Keratinocyte (primary cell): ENCODE measurements at regions not wholly inside any gene's neighbourhood (a gene's known extent, or its start where the extent isn't known, plus 50 kb on each side); places are given as distances from the start of the nearest gene placed in this dataset.
A peak's percentile ranks its signal among the peaks of the same experiment; 100 is the strongest.
"Not testable (repeated sequence)": the region's sequence is repeated elsewhere in the genome, so short reads cannot be mapped to it uniquely, and the experiment has no call there.

Experiments used
- DNase-seq: peaks from one replicate; pipeline ENCODE4 v3.0.0-alpha.2; 2011; ENCODE audit warnings: low read depth, missing footprints, low spot score
- FAIRE-seq: peaks from 2 replicates; lab custom pipeline; 2011; peaks lifted over from hg19 to GRCh38; lab: Jason Lieb, UNC
- H2AFZ ChIP-seq: 2 replicates; pipeline ENCODE4 v1.6.0; 2012; ENCODE audit warnings: low read length, control low read depth, inconsistent platforms; ENCODE audit not compliant: control insufficient read depth
- H3K27ac ChIP-seq: 2 replicates; pipeline ENCODE4 v1.5.1; 2011; ENCODE audit warnings: low read length; ENCODE audit not compliant: control insufficient read depth, insufficient read depth
- H3K27me3 ChIP-seq: 3 replicates; pipeline ENCODE4 v1.6.0; 2011; ENCODE audit warnings: low read length; ENCODE audit not compliant: control insufficient read depth, insufficient read depth; ENCODE audit errors: extremely low read depth
- H3K36me3 ChIP-seq, 2 experiments: 2 replicates in 1 of 2; 3 replicates in 1 of 2; pipeline ENCODE4 v1.5.1; 2011; ENCODE audit warnings: low read length in 2 of 2, mild to moderate bottlenecking in 1 of 2; ENCODE audit not compliant: control insufficient read depth in 2 of 2, insufficient read depth in 2 of 2; ENCODE audit errors: extremely low read depth in 1 of 2
- H3K4me1 ChIP-seq: 3 replicates; pipeline ENCODE4 v1.5.1; 2011; ENCODE audit warnings: low read length; ENCODE audit not compliant: control insufficient read depth, insufficient read depth; ENCODE audit errors: extremely low read depth
- H3K4me2 ChIP-seq: 3 replicates; pipeline ENCODE4 v1.6.0; 2011; ENCODE audit warnings: low read depth, low read length; ENCODE audit not compliant: control insufficient read depth, insufficient read depth; ENCODE audit errors: extremely low read depth
- H3K4me3 ChIP-seq, 3 experiments: fragments of 200-600 bp in 1 of 3; sonication (generic) in 1 of 3; 2 replicates in 2 of 3; 3 replicates in 1 of 3; pipeline ENCODE4 v1.5.1; 2011 to 2016; ENCODE audit warnings: low read length in 3 of 3, mild to moderate bottlenecking in 3 of 3, control low read depth in 2 of 3, inconsistent platforms in 1 of 3, low read depth in 1 of 3, mixed read lengths in 1 of 3, mixed run types in 1 of 3, moderate library complexity in 1 of 3; ENCODE audit not compliant: control insufficient read depth in 2 of 3, insufficient read depth in 2 of 3; ENCODE audit errors: extremely low read depth in 1 of 3
- H3K79me2 ChIP-seq: 2 replicates; pipeline ENCODE4 v1.6.0; 2012; ENCODE audit warnings: low read length; ENCODE audit not compliant: control insufficient read depth, insufficient read depth
- H3K9ac ChIP-seq: 3 replicates; pipeline ENCODE4 v1.6.0; 2011; ENCODE audit warnings: low read length; ENCODE audit not compliant: control insufficient read depth, insufficient read depth; ENCODE audit errors: extremely low read depth
- H3K9me1 ChIP-seq: 3 replicates; pipeline ENCODE4 v1.6.0; 2011; ENCODE audit warnings: low read length; ENCODE audit not compliant: control insufficient read depth, insufficient read depth; ENCODE audit errors: extremely low read depth
- H3K9me3 ChIP-seq: 2 replicates; pipeline ENCODE4 v1.5.1; 2012; ENCODE audit warnings: low read depth, low read length; ENCODE audit not compliant: control insufficient read depth
- H4K20me1 ChIP-seq: 3 replicates; pipeline ENCODE4 v1.6.0; 2011; ENCODE audit warnings: low read length; ENCODE audit not compliant: control insufficient read depth, insufficient read depth; ENCODE audit errors: extremely low read depth
- EZH2 ChIP-seq: IDR thresholded peaks from one replicate; pipeline ENCODE4 v1.6.1; 2012; ENCODE audit warnings: inconsistent platforms, mild to moderate bottlenecking, low read length, moderate library complexity
- dilution Hi-C: fragments of 300-500 bp; cut with MboI; formaldehyde crosslinking; loops from one replicate; pipeline ENCODE4 v1.7.0; 2020; ENCODE audit warnings: low sequenced_read_pairs; ENCODE audit not compliant: extremely low pct_ligation_motif_present
- TF ChIP-seq, protein P1 (sequence below), 3 experiments: IDR thresholded peaks in 1 of 3; conservative IDR thresholded peaks in 1 of 3; optimal IDR thresholded peaks in 1 of 3; 2 replicates in 2 of 3; 3 replicates in 1 of 3; pipeline versions ENCODE3 to v1.5.1; 2011; ENCODE audit warnings: low read length in 3 of 3, mild to moderate bottlenecking in 3 of 3, moderate library complexity in 2 of 3, control low read depth in 1 of 3, inconsistent platforms in 1 of 3; ENCODE audit not compliant: insufficient read depth in 2 of 3; ENCODE audit errors: extremely low read depth in 1 of 3

DNA sequence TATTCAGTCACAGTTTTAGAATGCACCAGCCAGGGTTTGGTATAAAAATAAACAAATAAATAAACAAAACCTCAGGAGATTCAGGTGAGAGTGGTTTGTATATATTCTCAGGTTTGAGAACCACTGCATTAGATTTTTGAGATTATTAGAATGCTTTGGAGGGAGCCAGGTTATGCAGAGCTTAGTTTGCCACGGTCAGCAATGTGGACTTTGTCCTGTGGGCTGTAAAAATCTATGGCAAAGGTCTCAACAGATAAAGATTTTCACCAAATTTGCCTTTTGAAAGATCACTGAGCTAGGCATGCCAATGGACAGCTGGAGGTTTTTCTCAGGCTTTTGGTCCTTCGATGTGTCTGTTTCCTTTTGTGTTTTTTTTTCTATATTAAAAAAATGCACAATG lies 650.1 kb upstream of the RAG2 start:
- no peak overlapping the region for H3K27ac ChIP-seq
- no peaks in the 10 kb centered on the region for H4K20me1 ChIP-seq
- no peaks in the 10 kb centered on the region for H3K4me1 ChIP-seq
- H3K4me3 ChIP-seq: no peak overlapping the region
- H3K36me3 ChIP-seq: no peaks in the 10 kb centered on the region
- no peaks in the 10 kb centered on the region for H3K9me3 ChIP-seq
- no peak overlapping the region for H3K4me2 ChIP-seq
- H3K9me1 ChIP-seq: no peaks in the 10 kb centered on the region
- DNase-seq (no peak), FAIRE-seq (no peak)
- H3K27me3 ChIP-seq: no peaks in the 10 kb centered on the region
- dilution Hi-C loops: no loop called here
- TF ChIP-seq, protein P1, sequence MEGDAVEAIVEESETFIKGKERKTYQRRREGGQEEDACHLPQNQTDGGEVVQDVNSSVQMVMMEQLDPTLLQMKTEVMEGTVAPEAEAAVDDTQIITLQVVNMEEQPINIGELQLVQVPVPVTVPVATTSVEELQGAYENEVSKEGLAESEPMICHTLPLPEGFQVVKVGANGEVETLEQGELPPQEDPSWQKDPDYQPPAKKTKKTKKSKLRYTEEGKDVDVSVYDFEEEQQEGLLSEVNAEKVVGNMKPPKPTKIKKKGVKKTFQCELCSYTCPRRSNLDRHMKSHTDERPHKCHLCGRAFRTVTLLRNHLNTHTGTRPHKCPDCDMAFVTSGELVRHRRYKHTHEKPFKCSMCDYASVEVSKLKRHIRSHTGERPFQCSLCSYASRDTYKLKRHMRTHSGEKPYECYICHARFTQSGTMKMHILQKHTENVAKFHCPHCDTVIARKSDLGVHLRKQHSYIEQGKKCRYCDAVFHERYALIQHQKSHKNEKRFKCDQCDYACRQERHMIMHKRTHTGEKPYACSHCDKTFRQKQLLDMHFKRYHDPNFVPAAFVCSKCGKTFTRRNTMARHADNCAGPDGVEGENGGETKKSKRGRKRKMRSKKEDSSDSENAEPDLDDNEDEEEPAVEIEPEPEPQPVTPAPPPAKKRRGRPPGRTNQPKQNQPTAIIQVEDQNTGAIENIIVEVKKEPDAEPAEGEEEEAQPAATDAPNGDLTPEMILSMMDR (optimal IDR thresholded peaks at IDR 0.05 in 1 of 3, IDR thresholded peaks at IDR 0.05 in 1 of 3, conservative IDR thresholded peaks at IDR 0.05 in 1 of 3; ENCODE audit: extremely low read depth in 1 of 3, insufficient read depth in 2 of 3, low read length in 3 of 3): no peak
- no peak overlapping the region for H2AFZ ChIP-seq
- no peaks in the 10 kb centered on the region for H3K79me2 ChIP-seq
- H3K9ac ChIP-seq: no peak overlapping the region

DNA sequence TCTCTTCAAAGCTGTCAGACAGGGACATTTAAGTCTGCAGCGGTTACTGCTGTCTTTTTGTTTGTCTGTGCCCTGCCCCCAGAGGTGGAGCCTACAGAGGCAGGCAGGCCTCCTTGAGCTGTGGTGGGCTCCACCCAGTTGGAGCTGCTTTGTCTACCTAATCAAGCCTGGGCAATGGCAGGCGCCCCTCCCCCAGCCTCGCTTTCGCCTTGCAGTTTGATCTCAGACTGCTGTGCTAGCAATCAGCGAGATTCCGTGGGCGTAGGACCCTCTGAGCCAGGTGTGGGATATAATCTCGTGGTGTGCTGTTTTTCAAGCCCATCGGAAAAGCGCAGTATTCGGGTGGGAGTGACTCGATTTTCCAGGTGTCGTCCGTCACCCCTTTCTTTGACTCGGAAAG lies 648.1 kb upstream of the RAG2 start:
- H3K27ac ChIP-seq, H3K9me3 ChIP-seq, H3K9me1 ChIP-seq, H3K36me3 ChIP-seq, H4K20me1 ChIP-seq, H3K4me1 ChIP-seq, H3K27me3 ChIP-seq, H3K4me2 ChIP-seq, H3K4me3 ChIP-seq, FAIRE-seq, H3K79me2 ChIP-seq, H3K9ac ChIP-seq, DNase-seq, dilution Hi-C loops, H2AFZ ChIP-seq: not testable (repeated sequence)

DNA sequence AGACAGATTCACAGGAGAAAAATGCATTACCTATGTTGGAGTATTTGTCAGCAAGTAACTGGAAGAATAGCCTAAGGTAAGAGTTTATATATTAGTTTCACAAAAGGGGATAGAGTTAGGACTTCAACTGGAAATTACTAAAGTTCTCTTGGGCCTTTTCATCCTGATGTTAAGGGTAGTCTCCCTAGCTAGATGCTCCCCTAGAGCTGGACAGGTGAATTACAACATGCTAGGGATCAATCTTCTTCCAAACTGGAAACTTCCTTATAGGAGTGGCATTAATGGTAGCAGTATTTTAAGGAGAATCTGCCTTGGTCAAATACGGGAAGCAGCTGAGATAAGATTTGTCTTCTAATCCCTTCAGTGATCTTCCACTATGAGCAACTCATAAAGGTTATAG lies 632.8 kb upstream of the RAG2 start:
- Histone ChIP-seq H3K27ac (no peak overlapping the region), H4K20me1 (no peaks in the 10 kb centered on the region), H3K4me2 (no peak overlapping the region), H3K27me3 (no peaks in the 10 kb centered on the region), H3K4me1 (no peaks in the 10 kb centered on the region), H3K9me1 (no peaks in the 10 kb centered on the region), H2AFZ (no peak overlapping the region), H3K79me2 (no peaks in the 10 kb centered on the region), H3K4me3 (no peak overlapping the region), H3K9me3 (no peaks in the 10 kb centered on the region), H3K36me3 (no peaks in the 10 kb centered on the region), H3K9ac (no peak overlapping the region)
- no peak for FAIRE-seq
- dilution Hi-C loops: no loop called here
- no peak for TF ChIP-seq EZH2
- TF ChIP-seq, protein P1 (optimal IDR thresholded peaks at IDR 0.05 in 1 of 3, IDR thresholded peaks at IDR 0.05 in 1 of 3, conservative IDR thresholded peaks at IDR 0.05 in 1 of 3; ENCODE audit: extremely low read depth in 1 of 3, insufficient read depth in 2 of 3, low read length in 3 of 3): peak in 1 of 3 experiments; percentile 3
- DNase-seq: no peak
